GM19372 (cell line): ENCODE measurements at regions not wholly inside any gene's neighbourhood (a gene's known extent, or its start where the extent isn't known, plus 50 kb on each side); places are given as distances from the start of the nearest gene placed in this dataset.
"Not testable (repeated sequence)": the region's sequence is repeated elsewhere in the genome, so short reads cannot be mapped to it uniquely, and the experiment has no call there.

Source experiments
- ATAC-seq: cut with Tn5 transposase; IDR thresholded peaks from one replicate; pipeline ENCODE4 v1.9.1; 2021; ENCODE audit warnings: mild to moderate bottlenecking, low read depth, moderate library complexity; ENCODE audit not compliant: unreplicated experiment

DNA sequence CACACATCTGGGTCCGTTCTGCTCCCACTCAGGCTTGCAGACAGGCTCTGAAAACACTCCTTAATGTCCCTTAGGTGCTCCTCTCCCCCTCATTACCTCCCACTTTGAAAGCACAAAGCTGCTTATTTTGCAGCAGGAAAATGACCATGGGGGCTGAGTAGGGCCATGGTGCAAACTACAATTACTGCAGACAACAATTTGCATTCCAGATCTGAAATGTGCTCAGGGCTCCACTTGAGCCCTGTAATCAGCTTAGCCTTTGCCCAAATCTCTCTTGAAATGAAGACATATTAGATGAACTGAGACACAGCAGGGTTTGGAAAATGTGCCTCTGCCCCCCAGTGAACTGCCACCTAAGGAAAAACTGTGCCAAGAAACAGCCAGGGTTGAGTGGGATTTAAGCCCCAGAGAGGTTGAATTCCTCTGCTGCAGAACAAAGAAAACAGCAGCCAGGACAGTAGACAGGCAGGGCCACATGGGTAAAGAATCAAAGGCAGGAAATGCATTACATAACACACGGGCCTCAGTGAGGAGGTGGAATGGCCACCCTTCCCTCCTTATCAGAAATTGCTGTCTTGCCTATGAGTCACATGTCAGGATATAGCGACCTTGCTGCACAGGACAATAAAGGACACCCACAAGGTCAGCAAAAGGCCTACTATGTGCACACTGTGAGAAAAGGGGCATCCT is 126.8 kb upstream of the ARHGEF3 start:
- ATAC-seq: no peak

DNA sequence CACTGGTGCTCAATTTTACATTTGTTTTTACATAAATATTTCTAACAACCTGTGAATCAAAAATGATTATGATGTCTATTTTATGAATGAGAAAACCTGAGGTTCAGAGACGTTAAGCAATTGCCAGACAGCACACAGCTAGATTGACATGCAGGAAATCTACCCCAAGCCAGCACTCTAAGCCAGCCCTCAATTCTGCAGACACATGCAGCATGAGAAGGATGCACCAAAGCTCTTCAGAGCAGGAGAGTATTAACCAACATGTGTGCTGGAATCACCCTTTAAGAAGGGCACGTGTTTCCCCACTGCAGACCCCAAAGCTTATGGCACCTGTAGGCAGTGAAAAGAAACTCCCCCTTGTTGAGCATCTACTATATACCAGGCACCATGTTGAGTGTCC is 126.1 kb upstream of the ARHGEF3 start:
- ATAC-seq: no peak

DNA sequence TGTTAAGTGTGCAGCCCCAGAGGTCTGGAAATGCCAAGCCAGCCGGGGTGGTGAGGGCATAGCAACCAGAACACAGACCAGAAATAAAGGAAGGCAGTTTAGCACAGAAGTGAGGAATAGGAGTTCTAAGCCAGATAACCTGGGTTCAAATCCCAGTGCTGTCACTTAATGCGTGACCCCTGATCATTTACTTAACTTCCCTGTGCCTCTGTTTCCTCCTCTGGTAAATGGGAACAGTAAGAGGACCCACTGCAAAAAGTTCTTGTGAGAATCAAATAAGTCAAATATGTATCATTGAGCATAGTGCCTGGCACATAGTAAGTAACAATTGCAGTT is 125.2 kb upstream of the ARHGEF3 start:
- ATAC-seq: no peak

DNA sequence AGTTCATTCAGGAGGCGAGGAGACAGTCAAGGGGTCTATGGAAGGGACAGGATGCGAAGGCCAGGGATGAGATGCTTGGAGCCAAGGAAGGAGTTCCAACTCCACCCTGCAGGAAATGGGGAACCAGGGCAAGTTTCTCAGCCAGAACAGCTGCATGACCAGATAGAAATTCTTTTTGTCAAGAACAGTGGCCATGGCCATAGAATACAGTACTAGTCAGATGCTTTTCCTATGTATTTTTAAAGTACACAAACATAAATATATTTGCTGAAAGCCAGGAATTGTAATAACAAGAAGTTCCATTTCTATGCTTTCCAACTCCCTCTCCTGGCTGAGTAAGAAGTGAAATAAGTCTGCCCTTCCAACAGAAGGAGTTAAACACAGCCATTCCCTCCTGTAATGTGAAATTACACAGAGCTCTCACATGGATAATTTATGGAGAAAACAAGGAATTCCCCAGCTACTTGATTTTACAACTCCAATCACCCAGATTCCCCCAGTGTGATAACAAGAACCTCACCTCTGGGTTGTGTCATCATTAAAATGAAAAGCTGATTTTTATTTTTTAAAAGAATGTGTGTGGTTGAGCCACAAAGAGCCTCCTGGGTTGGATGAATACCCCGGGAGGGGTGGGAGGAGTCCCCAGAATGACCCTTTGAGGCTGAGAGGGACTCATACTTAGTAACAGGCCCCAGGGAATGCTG is 124.6 kb upstream of the ARHGEF3 start:
- ATAC-seq: no peak

DNA sequence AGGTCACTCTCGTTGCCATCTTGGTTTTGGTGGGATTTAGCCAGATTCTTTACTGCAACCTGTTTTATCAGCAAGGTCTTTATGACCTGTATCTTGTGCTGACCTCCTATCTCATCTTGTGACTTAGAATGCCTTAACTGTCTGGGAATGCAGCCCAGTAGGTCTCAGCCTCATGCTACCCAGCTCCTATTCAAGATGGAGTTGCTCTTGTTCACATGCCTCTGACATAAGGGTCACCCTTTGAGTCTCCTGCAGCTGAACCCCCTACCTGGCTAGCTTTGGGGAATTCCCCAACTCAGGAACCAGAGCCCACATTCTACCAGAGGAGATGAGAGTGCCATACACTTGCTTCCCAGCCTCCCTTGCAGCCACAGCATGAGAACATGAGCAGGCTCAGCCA is 123.0 kb upstream of the ARHGEF3 start:
- ATAC-seq: not testable (repeated sequence)

DNA sequence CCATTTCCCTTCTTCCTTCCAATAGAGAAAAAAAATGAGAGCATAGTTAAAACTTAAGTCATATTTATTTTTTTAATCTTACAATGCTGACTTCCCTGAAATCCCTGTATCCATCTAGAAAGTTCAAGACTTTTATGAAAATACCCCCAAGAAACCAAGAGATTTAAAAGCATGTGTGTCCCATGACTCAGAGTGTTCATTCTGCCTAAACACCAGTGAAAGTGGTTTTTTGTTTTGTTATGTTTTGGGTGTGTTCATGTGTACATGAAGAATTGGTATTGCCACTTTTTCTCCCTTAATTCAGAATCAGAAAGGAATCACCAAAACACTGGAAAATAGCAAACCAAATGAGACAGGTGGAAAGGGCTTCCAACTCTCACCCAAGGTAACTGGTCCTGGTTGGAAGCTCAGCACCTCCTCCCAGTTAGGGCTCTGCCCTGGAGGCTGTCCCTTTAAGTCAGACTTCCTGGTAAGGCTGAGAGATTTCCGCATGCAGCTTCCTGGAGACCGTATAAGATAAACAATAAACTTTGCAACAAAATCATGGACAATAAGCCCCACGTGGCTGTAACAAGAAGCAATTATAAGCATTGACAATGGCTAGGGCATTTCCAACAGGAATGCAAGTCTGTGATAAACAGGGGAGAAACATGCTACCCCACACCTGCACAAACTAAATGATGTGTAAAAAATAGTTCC is 121.9 kb upstream of the ARHGEF3 start:
- ATAC-seq: no peak

DNA sequence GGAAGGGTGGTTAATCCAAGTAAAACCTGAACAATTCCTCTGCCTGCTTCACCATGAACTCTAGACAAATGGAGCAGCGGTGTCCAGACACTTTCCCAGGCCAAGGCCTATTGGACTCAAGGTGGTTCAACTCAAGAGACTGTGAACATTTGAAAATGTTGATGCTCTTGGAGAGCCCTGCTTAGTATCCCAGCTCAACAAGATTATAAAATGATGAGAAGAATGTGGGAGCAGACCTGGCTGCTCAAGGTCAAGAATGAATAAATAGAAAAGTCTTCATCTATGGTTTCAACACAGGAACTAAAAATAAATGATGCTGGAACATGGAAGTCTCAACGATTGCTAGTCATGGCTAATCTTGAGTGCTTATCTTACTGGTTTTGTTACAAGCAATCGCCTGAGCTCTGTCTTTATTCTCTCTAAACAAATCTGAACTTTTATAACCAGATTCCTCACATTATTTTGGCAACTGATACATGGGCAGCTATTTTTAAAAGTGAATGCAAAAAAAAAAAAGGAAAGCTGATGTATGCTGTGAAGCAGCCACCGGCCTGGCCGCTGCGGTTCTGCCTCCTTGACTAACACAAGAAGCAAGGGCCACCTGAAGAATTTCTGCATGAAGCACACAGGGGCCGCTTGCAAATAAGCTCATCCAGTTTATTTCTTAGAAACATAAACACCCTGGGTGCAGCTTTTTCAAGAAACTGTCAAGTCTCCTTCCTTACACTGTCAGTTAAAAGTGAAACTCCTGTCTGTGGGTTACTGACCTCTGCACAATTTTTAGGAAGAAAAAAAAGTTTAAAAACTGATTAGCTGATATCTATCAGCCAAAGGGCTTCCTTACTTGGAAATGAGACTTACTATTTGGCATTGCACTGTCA is 120.1 kb upstream of the ARHGEF3 start:
- ATAC-seq: no peak

DNA sequence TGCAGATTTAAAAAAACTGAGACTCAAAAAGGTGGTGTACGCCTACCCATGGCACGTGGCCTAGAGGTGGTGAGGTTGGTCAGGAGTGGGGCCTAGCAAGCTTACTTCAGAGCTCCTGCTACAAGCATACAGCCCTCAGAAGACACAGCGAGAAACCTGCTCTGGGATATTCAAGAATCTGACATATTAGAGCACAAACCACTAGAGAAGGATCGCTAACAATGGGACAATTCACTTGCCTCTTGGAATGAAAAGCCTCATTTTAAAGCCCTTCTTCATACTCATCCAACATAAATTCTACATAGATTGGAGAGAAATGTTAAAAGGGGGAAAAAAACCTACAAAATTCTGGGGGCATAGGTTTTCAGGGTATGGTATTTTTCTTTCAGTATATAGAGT is 118.0 kb upstream of the ARHGEF3 start:
- no peak for ATAC-seq

DNA sequence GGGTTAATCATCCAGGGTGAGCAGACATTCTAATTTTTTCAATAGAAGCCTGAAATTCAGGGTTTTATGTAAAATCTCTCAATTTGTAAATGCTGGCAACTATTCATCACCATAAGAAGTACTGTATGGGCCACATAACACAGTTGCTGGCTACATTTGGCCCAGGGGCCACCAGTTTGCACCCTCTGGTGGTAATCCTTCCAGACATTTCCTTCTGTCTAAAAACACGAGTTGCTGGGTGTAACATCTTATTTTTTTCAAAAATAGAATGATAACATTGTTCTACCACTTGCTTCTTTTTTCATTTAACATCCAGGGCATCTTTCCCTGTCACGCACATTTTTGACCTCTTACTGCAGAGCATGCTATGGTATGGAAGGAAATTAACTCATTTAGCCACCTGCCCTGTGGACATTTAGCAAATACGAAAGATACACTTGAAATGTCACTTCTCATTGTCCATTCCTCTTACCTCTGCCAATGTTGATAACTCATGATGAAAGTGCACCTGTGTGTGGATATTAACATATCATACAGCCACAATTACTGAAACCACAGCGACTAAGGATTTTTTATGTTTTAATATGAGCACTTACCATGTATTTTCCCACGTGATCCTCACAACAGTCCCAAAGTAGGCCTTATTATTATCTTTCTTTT is 117.5 kb upstream of the ARHGEF3 start:
- ATAC-seq: no peak

DNA sequence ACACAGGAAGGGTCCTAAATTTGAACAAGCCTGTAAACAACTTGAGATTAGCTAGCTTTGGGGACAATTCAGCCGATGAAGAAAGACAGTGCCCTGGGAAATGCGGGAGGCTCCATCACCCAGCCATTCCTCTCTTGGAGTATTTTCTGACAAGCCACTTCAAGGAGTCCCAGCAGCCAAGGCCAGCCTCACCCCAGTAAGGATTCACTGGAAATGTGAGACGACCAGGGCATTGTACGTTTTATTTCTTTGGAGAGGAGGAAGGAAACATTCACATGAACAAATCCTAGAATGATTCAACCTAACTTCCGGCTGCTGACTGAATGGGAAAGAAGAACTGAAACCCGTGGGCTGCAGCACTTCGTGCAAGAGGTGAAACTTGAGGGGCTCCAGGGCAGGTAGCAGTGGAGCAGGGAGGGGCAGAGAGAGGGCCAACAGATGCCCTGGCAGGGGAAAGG is 116.4 kb upstream of the ARHGEF3 start:
- ATAC-seq: no peak

DNA sequence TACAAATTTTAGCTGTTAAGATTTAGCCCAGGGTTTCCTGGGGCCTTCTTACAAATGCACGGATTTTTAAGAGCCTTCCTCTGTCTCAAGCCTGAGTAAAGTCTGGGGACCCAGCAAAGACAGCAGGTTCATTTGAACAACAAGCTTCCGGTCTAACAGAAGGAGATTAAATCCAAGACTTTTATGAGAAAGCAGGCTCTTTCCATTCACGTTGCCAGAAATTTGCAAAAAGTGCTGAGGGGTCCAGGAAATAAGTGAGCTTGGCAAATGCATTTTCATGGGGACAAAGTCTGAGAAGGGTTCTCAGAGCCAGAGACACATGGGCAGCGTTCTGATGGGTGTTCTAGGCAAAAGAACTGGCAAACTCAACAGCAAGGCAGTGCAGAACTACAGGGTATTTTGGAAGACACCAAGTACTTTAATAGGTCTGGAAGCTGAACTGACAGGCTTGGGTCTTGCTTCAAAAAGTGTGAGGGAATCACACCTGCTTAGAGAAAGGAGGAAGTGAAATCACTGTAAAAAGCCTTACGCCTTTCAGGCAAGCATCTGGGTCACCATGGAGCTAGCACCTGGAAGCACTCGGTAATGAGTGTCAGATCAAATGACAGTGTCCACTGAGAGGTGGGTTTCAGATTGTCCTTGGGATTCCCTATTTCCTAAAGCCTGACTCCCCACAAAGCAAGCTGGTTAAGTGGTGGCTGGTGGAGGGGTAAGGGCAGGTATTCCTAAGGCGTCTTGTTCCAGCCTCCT is 115.8 kb upstream of the ARHGEF3 start:
- ATAC-seq: peak; percentile 55

DNA sequence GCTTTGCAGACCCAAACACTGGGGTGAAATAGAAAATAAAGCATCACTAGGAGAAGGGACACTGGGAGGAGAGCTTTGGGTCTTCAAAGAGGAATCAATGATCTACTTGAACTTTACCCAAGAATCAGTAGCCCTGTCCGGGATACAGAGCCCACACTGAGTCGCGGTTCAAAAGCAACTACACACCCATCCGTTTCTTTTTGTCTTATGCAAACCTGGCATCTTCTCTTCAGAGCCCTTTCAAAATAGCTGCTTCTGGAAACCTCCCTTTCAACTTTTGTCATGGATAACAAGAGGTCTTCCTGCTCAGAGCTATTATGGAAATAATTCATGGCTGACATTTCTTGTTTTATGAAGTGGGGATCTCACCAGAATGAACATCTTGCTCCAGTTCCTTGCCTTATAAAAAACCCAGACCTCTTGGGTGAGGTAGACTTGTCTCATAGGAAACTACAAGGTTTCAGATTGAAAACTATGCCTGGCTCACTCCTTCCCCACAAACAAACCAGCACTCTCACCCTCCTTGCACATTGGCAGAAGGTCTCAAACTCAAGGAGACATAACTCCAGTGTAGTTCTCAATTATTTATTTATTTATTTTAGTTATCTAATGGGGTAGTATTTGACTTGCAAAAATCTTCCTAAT is 115.1 kb upstream of the ARHGEF3 start:
- ATAC-seq: no peak

DNA sequence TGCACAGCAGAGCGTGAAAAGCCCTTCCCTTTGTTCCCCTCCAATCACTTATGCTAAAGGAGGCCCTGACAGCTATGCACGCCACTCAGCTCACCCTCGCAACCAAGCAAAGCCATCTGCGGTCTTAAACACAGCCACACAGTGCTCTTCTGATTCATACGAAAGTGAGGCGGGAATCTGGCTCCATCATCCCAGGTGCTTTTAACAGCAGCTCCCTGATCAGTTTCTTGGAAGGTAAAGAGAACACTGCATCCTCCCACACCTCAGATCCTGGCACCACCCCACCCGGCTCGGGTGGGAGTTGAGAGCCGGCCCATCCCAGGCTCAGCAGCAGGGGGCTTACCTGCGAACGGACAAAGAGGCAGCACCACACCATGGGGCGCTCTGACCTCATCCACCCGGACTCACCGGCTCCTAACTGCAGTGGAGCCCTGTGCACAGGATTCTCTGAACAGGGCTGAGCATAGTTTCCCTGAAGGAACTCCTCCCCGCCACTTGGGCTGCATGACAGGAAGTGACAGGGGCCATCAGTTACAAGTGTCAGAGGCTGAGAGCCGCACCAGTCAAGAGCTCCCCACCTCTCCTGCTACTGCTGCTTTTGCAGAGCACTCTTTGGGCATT is 114.3 kb upstream of the ARHGEF3 start:
- ATAC-seq: peak; percentile 46

DNA sequence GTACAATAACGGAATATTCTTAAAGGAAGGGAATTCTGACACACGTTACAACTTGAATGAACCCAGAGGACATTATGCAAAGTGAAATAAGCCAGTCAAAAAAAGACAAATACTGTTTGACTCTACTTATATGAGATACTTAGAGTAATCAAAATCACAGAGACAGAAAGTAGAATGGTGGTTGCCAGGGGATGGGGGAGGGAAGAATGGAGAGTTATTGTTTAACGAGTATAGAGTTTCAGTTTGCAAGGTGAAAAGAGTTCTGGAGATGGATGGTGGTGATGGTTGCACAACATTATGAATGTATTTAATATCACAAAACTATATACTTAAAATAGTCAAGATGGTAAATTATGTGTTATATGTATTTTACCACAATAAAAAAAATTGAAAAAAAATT is 112.9 kb upstream of the ARHGEF3 start:
- ATAC-seq: no peak

DNA sequence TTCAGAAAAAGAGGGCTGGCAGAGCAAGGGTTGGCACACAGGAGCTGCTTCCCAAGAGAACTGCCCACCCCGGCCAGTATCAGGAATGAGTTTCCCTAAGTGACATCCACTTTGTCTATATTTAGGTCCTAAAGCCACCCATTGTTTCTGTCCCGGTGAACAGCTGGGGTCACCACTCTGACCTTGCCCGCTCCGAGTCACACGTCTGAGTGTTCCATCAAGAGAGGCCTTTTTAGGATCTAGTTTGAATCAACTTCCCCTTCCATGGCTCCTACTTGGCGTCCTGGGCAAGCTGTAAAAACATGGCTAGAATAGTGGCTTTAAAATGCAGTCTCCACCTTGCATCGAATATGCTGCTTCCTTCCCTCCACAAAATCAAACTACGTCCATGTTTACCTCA is 109.6 kb upstream of the ARHGEF3 start:
- no peak for ATAC-seq

DNA sequence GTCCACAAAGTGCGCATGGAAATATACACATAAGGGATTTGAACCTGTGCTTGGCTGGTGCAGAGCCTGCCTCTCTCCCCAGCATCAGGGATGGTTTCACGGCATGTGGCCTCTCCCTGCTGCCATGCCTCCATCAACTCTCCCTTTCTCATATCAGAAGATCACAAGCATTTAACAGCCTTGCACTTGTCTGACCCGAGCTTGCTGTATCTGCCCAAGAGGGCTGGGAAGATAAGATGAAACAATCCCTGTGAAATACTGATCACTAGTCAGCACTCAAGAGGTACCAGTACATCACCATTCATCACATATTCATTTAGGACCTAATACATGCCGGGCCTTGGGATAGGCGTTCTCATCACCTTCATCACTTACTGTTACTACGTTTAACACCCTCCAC is 107.6 kb upstream of the ARHGEF3 start:
- ATAC-seq: no peak

DNA sequence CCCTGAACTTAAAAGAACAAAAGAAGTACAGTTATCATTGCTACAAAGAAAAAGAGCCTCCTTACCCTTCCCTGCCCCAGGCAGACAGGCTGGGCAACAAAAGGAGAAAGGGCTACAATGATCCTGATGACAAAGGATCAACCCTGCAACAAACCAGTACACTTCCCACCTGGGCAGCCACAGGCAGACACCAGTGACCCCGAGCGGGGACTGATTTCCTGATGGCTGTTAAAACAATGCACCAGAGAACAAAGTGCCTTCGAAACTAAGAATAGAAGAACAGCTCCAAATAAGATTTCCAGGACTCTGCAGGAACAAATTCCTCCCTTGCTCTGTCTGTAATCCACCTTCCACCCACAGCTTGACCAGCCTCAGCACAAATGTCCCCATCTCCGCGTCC is 106.3 kb upstream of the ARHGEF3 start:
- ATAC-seq: no peak

DNA sequence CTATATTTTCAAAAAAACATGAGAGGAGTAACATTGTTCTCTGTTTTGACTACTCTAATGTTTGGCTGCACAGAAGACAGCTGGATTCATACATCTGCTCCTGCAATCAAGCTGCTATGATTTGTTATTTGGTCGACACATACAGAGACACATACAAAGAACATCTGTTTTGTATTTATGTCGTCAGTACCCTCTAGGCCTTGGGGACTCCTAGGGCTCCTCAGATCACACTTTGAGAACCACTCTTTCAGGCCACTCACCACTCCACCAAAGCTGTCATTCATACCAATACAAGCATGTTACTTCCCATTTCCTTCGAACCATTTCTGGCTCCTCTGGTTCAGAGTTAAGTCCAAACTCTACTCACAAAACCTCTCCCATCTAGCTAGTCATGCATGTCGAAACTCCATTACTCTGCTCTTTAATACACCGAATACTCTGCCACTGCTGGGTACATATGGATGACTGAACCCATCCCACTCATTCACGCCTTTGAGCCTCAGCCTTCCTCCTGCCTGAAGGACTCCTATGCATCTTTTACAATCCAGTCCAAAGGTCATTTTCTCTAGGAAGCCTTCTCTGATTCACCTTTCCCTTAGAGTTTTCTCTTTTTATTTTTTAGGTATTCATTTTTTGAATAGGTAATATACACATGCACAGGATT is 102.9 kb upstream of the ARHGEF3 start:
- ATAC-seq: no peak
